ENCODE measurements at regions not wholly inside any gene's neighbourhood (a gene's known extent, or its start where the extent isn't known, plus 50 kb on each side); places are given as distances from the start of the nearest gene placed in this dataset.
"Not testable (repeated sequence)": the region's sequence is repeated elsewhere in the genome, so short reads cannot be mapped to it uniquely, and the experiment has no call there.

DNA sequence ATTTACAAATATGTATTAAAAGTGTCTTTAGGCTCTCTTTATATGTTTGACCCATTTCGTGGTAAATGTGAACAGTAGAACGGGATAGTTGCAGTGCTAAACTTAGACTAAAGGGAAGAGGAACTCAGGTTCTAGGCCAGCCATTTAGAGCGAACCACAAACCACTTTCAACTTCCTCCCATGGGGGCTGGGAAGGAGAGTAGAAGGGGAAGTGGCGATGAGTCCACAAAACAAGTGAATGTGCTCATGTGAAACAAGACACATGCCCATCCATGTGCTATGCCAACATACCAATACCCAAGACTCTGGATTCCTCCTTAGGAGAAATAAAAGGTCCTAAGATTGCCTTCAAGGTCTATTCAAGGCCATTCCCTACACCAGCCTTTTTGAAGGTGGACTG, 940.4 kb upstream of the FOXG1 start:
- H3K27me3 Mint-ChIP-seq (ENCODE audit: unreplicated experiment); H3K4me3 Mint-ChIP-seq (ENCODE audit: unreplicated experiment); H3K27ac Mint-ChIP-seq (ENCODE audit: unreplicated experiment); DNase-seq (ENCODE audit: extremely low spot score, unreplicated experiment); H3K36me3 Mint-ChIP-seq (ENCODE audit: unreplicated experiment); H3K4me1 Mint-ChIP-seq (ENCODE audit: unreplicated experiment): not testable (repeated sequence)
- H3K9me3 Mint-ChIP-seq (ENCODE audit: unreplicated experiment), result peaks cover 13% of the 10 kb centered on the region

DNA sequence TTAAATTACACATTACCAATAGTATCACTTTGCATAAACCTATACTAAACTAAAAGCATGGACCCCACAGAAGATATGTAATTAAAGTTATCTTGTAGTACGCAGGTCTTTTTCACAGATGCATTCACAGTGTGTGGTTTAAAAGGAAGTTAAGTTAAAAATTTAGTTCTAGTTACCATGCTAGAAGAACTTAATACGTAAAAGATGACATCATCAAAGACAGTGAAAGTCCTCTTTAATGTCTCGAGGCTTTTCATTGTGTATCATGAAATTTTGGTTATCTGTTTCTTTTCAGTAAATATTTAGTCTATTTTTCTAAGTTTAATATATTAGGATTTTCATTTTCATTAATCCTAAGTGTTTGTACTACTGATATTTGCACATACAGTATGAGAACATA, 934.6 kb upstream of the FOXG1 start:
- DNase-seq (ENCODE audit: extremely low spot score, unreplicated experiment); H3K4me1 Mint-ChIP-seq (ENCODE audit: unreplicated experiment); H3K36me3 Mint-ChIP-seq (ENCODE audit: unreplicated experiment); H3K27ac Mint-ChIP-seq (ENCODE audit: unreplicated experiment); H3K9me3 Mint-ChIP-seq (ENCODE audit: unreplicated experiment); H3K4me3 Mint-ChIP-seq (ENCODE audit: unreplicated experiment); H3K27me3 Mint-ChIP-seq (ENCODE audit: unreplicated experiment): not testable (repeated sequence)

DNA sequence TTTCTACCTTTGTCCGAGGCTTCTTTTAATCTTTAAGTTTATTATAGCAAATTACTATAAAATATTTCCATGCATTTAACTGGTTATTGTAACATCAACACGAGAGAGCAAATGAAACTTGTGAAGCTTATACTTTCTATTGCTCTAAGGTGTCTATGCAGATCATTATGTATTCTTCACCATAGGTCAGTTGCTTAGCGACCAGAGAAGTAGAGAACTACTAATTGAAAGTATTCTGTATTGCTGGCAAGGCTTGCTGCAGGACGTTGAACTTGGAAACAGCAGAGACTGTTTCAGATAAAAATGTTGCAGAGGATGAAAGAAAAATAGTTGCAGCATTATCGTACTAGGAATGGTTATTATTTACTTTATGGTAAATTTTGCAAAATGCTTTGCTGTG, 933.6 kb upstream of the FOXG1 start:
- H3K9me3 Mint-ChIP-seq (ENCODE audit: unreplicated experiment); DNase-seq (ENCODE audit: extremely low spot score, unreplicated experiment); H3K4me3 Mint-ChIP-seq (ENCODE audit: unreplicated experiment); H3K27me3 Mint-ChIP-seq (ENCODE audit: unreplicated experiment); H3K4me1 Mint-ChIP-seq (ENCODE audit: unreplicated experiment); H3K27ac Mint-ChIP-seq (ENCODE audit: unreplicated experiment); H3K36me3 Mint-ChIP-seq (ENCODE audit: unreplicated experiment): not testable (repeated sequence)

DNA sequence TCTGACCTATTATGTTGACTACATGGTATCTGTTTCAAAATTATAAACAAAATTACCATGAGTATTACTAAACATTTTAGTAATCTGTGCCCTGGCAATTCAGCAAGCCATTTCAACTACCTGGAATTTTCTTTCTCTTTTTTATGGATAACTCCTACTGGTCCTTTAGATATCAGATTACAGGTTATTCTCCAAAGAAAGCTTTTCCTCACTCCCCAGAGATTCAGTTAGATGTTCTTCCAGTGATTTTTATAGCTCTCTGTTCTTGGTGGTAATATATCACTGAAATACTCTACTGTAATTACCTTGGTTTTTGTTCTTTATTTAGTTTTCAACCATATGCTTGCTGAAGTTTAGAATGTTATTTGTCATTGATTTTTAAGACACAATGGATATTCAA, 930.2 kb upstream of the FOXG1 start:
- H3K27ac Mint-ChIP-seq (ENCODE audit: unreplicated experiment), result no peak overlapping the region
- H3K36me3 Mint-ChIP-seq (ENCODE audit: unreplicated experiment), result no peaks in the 10 kb centered on the region
- no peaks in the 10 kb centered on the region for H3K4me1 Mint-ChIP-seq (ENCODE audit: unreplicated experiment)

DNA sequence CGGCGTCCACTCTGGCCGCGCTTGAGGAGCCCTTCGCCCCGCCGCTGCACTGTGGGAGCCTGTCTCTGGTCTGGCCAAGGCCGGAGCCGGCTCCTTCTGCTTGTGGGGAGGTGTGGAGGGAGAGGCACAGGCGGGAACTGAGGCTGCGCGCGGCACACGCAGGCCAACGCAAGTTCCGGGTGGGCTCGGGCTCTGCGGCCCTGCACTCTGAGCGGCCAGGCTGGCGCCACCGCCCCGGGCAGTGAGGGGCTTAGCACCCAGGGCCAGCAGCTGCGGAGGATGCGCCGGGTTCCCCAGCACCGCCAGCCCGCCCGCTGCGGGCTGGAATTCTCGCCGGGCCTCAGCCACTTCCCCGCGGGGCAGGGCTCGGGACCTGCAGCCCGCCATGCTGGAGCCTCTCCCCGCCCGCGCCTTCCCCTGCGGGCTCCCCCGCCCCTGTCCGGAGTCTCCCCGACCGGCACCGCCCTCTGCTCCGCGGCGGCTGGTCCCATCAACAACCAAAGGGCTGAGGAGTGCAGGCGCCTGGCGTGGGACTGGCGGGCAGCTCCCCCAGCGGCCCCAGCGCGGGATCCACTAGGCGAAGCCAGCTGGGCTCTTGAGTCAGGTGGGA, 921.2 kb upstream of the FOXG1 start:
- peak; percentile 84 for DNase-seq (ENCODE audit: extremely low spot score, unreplicated experiment)
- Mint-ChIP-seq H3K4me3 (ENCODE audit: unreplicated experiment) (no peak overlapping the region), H3K36me3 (ENCODE audit: unreplicated experiment) (no peaks in the 10 kb centered on the region), H3K27ac (ENCODE audit: unreplicated experiment) (no peak overlapping the region), H3K9me3 (ENCODE audit: unreplicated experiment) (peaks cover 7% of the 10 kb centered on the region), H3K4me1 (ENCODE audit: unreplicated experiment) (no peaks in the 10 kb centered on the region), H3K27me3 (ENCODE audit: unreplicated experiment) (no peaks in the 10 kb centered on the region)
- TF ChIP-seq, protein P1, sequence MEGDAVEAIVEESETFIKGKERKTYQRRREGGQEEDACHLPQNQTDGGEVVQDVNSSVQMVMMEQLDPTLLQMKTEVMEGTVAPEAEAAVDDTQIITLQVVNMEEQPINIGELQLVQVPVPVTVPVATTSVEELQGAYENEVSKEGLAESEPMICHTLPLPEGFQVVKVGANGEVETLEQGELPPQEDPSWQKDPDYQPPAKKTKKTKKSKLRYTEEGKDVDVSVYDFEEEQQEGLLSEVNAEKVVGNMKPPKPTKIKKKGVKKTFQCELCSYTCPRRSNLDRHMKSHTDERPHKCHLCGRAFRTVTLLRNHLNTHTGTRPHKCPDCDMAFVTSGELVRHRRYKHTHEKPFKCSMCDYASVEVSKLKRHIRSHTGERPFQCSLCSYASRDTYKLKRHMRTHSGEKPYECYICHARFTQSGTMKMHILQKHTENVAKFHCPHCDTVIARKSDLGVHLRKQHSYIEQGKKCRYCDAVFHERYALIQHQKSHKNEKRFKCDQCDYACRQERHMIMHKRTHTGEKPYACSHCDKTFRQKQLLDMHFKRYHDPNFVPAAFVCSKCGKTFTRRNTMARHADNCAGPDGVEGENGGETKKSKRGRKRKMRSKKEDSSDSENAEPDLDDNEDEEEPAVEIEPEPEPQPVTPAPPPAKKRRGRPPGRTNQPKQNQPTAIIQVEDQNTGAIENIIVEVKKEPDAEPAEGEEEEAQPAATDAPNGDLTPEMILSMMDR (IDR thresholded peaks at IDR 0.05), result no peak

More for the DNA sequence above, 930.2 kb upstream of the FOXG1 start:
- H3K4me3 Mint-ChIP-seq (ENCODE audit: unreplicated experiment), result no peak overlapping the region
- H3K9me3 Mint-ChIP-seq (ENCODE audit: unreplicated experiment), result no peaks in the 10 kb centered on the region
- TF ChIP-seq, protein P1 (IDR thresholded peaks at IDR 0.05), result no peak
- H3K27me3 Mint-ChIP-seq (ENCODE audit: unreplicated experiment), result peaks cover 3% of the 10 kb centered on the region
- DNase-seq (ENCODE audit: extremely low spot score, unreplicated experiment), result no peak

DNA sequence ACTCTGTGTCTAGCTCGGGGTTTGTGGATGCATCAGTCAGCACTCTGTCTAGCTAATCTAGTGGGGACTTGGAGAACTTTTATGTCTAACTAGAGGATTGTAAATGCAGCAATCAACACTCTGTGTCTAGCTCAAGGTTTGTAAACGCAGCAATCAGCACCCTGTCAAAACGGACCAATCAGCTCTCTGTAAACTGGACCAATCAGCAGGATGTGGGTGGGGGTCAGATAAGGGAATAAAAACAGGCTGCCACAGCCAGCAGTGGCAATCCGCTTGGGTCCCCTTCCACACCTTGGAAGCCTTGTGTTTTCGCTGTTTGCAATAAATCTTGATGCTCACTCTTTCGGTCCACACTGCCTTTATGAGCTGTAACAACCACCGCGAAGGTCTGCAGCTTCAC, 920.7 kb upstream of the FOXG1 start:
- H3K4me1 Mint-ChIP-seq (ENCODE audit: unreplicated experiment), result no peaks in the 10 kb centered on the region
- TF ChIP-seq, protein P1 (IDR thresholded peaks at IDR 0.05), result no peak
- no peak for DNase-seq (ENCODE audit: extremely low spot score, unreplicated experiment)
- H3K36me3 Mint-ChIP-seq (ENCODE audit: unreplicated experiment), result no peaks in the 10 kb centered on the region
- no peak overlapping the region for H3K4me3 Mint-ChIP-seq (ENCODE audit: unreplicated experiment)
- no peak overlapping the region for H3K27ac Mint-ChIP-seq (ENCODE audit: unreplicated experiment)
- no peaks in the 10 kb centered on the region for H3K27me3 Mint-ChIP-seq (ENCODE audit: unreplicated experiment)
- H3K9me3 Mint-ChIP-seq (ENCODE audit: unreplicated experiment), result peaks cover 9% of the 10 kb centered on the region

DNA sequence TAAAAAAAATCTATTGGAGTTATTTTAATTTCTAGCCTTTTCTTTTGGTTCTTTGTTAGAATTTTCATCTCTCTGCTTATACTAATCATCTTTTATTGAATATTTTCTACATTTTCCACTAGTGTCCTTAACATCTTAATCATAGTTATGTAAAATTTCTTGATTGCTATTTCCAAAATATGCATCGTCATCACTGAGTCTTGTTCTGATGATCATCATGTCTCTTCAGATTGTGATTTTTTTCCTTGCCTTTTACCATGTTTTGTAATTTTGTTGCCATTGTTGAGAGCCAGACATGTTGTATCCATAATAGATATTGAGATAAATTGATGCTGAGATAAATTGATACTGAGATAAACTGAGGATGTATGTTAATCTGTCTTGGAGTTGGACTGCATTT, 919.1 kb upstream of the FOXG1 start:
- not testable (repeated sequence) for H3K27ac Mint-ChIP-seq (ENCODE audit: unreplicated experiment); H3K4me3 Mint-ChIP-seq (ENCODE audit: unreplicated experiment); H3K4me1 Mint-ChIP-seq (ENCODE audit: unreplicated experiment); H3K36me3 Mint-ChIP-seq (ENCODE audit: unreplicated experiment); DNase-seq (ENCODE audit: extremely low spot score, unreplicated experiment); H3K27me3 Mint-ChIP-seq (ENCODE audit: unreplicated experiment)
- H3K9me3 Mint-ChIP-seq (ENCODE audit: unreplicated experiment), result peaks cover 17% of the 10 kb centered on the region

DNA sequence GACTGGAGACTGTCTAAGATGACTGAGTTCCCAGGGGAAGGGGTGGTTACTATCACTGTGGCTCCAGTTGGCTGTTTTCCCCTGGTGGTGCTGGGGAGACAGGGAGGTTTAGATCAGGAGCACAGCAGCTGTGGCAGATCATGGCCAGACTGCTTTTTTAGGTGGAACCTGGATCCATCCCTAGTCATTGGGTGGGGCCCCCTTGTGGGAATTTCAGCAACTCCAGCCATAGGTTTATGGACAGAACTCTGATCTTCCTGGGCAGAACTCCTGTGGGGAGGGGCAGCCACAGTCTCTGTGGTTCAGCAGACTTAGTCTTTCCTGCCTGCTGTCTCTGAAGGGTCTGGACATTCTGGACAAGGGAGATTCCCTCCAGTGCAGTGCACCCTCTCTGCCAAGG, 917.4 kb upstream of the FOXG1 start:
- peaks cover 28% of the 10 kb centered on the region for H3K9me3 Mint-ChIP-seq (ENCODE audit: unreplicated experiment)
- H3K4me1 Mint-ChIP-seq (ENCODE audit: unreplicated experiment); H3K27me3 Mint-ChIP-seq (ENCODE audit: unreplicated experiment); H3K36me3 Mint-ChIP-seq (ENCODE audit: unreplicated experiment); H3K4me3 Mint-ChIP-seq (ENCODE audit: unreplicated experiment); H3K27ac Mint-ChIP-seq (ENCODE audit: unreplicated experiment); DNase-seq (ENCODE audit: extremely low spot score, unreplicated experiment): not testable (repeated sequence)

Data from osteocyte (in vitro differentiated cells).